Activated T-helper 2 cell treated with anti-CD3 and anti-CD28 coated beads, Interferon-gamma antibody, Interleukin-2, Interleukin-4, amounts not matched to agents 10 μg/mL and 5 μg/mL and 100 μg/mL, durations not matched to agents 14 hours and 24 hours and 36 hours (primary cell): ENCODE measurements at regions not wholly inside any gene's neighbourhood (a gene's known extent, or its start where the extent isn't known, plus 50 kb on each side); places are given as distances from the start of the nearest gene placed in this dataset.
"Not testable (repeated sequence)": the region's sequence is repeated elsewhere in the genome, so short reads cannot be mapped to it uniquely, and the experiment has no call there.

Experiments
- DNase-seq: peaks from one replicate; pipeline ENCODE4 v3.0.0; 2021; ENCODE audit warnings: low spot score
- H3K27ac Mint-ChIP-seq: one replicate; pipeline ENCODE4 v1.8.0; 2021; ENCODE audit warnings: mixed read lengths
- H3K27me3 Mint-ChIP-seq: one replicate; pipeline ENCODE4 v1.8.0; 2021; ENCODE audit warnings: low read depth, mixed read lengths
- H3K36me3 Mint-ChIP-seq: one replicate; pipeline ENCODE4 v1.8.0; 2021; ENCODE audit warnings: low read depth, mixed read lengths
- H3K4me1 Mint-ChIP-seq: one replicate; pipeline ENCODE4 v1.8.0; 2021; ENCODE audit warnings: low read depth, mixed read lengths
- H3K4me3 Mint-ChIP-seq: one replicate; pipeline ENCODE4 v1.8.0; 2021; ENCODE audit warnings: low read depth, mild to moderate bottlenecking, moderate library complexity, mixed read lengths
- H3K9me3 Mint-ChIP-seq: one replicate; pipeline ENCODE4 v1.8.0; 2021; ENCODE audit warnings: mixed read lengths
- intact Hi-C: fragments of 100-400 bp; cut with micrococcal nuclease; formaldehyde crosslinking; loops from one replicate; pipeline ENCODE4 v1.15.1; 2023

DNA sequence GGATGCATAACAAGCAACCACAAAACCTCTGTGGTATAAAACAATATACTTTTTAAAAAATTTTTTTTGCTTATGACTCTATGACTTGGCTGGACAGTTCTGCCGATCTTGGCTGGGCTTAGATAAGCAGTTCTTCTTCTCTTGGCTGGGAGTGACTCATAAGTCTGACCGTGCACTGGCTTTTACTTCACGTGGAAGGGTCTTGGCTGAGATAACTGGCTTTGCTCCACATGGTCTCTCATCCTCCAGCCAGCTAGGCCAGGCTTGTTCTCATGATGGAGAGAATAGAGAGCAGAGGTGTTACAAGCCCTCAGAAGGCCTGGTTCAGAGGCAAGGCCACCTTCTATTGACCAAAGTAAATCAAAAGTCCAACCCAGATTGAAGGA is 178.9 kb upstream of the SERPINE2 start:
- Mint-ChIP-seq H3K27me3 (peaks cover 10% of the 10 kb centered on the region), H3K9me3 (no peaks in the 10 kb centered on the region), H3K4me1 (peaks cover 6% of the 10 kb centered on the region), H3K27ac (no peak overlapping the region), H3K4me3 (no peak overlapping the region), H3K36me3 (no peaks in the 10 kb centered on the region)
- intact Hi-C loops: no loop called here
- no peak for DNase-seq

DNA sequence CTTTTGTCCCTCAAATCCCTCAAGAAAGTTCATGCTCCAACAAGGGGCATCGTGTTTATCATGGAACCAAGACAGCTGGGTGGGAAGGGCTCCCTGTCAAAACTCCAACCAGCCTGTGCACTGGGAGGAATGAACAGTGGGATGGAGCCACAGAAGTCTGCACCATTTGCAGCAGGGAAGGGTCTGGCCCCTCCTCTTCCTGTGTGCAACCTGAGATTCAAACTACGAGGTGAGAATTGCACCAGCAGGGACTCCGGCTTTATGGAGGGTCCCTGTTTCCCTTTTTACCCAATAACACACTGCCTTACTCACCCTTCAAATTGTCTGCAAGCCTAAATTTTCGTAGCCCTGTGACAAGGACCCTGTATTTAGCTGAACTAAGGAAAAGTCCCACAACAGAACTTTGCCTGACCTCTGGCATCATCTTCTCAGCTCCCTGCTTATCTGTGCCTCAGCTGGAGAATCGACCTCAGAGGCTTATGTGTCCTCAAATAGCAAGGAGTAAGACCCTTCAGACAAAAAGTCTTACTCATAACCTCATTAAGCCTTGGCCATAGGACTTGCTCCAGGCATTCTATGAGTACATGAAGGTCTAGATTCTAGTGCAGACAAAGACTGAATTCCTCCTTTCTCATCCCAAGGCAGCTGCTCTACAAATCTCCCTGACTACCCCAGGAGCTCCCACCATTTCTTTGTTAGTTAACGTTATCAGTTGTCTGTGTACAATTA is 178.3 kb upstream of the SERPINE2 start:
- Mint-ChIP-seq H3K4me3 (no peak overlapping the region), H3K9me3 (no peaks in the 10 kb centered on the region), H3K27me3 (peaks cover 8% of the 10 kb centered on the region), H3K4me1 (peaks cover 6% of the 10 kb centered on the region), H3K27ac (no peak overlapping the region), H3K36me3 (no peaks in the 10 kb centered on the region)
- intact Hi-C loops: no loop called here
- no peak for DNase-seq

DNA sequence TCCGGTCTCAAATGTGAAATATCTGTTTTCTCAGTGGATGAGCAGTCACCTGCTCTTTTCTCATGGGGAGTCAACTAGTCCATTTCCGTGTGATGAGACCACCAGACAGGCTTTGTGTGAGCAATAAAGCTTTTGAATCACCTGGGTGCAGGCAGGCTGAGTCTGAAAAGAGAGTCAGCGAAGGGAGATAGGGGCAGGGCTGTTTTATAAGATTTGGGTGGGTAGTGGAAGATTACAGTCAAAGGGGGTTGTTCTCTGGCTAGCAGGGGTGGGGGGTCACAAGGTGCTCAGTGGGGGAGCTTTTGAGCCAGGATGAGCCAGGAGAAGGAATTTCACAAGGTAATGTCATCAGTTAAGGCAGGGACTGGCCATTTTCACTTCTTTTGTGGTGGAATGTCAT is 176.5 kb upstream of the SERPINE2 start:
- H3K4me1 Mint-ChIP-seq, H3K4me3 Mint-ChIP-seq, DNase-seq, H3K9me3 Mint-ChIP-seq, H3K27me3 Mint-ChIP-seq, H3K36me3 Mint-ChIP-seq, H3K27ac Mint-ChIP-seq, intact Hi-C loops: not testable (repeated sequence)

DNA sequence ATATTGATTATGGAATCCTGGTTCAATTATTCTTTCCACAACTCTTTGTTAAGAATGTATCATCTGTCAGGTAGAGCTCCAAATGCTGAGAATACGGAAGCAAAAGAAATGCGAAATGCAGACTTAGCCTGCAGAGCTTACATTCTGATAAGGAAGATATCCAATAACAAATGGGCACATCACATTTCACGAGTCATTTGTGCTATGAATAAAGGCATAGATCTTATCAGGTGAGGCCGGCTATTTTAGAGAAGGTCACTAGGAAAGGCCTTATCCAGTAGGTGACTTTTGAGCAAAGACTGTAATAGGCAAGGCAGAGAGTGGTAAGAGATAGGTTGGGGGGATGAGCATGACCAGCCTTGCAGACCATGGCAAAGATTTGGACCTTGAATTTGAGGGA is 174.3 kb upstream of the SERPINE2 start:
- Mint-ChIP-seq H3K4me1 (no peaks in the 10 kb centered on the region), H3K4me3 (no peak overlapping the region), H3K27ac (no peak overlapping the region), H3K36me3 (no peaks in the 10 kb centered on the region), H3K27me3 (peaks cover 2% of the 10 kb centered on the region), H3K9me3 (no peaks in the 10 kb centered on the region)
- intact Hi-C loops: no loop called here
- no peak for DNase-seq

DNA sequence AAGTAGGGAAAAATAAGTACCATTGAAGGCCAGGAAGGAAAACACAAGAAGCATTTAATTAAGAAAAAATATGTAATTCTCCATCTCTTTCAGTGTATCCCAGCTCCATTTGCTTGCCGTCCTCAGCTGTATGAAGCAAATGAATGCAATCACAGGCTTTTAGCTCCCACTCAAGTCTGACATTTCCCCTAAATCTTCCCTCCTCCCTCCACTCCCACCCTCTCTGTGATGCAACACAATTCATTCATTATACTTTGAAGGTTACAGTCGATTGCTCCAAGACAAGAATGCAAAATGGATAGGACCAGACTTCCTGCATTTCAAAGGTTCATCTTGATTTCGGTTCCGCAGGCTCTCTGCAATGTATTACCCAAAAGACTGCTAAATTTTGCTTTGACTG is 172.7 kb upstream of the SERPINE2 start:
- Mint-ChIP-seq H3K27me3 (peaks cover 10% of the 10 kb centered on the region), H3K27ac (no peak overlapping the region), H3K4me3 (no peak overlapping the region), H3K9me3 (no peaks in the 10 kb centered on the region), H3K4me1 (no peaks in the 10 kb centered on the region), H3K36me3 (no peaks in the 10 kb centered on the region)
- no peak for DNase-seq
- intact Hi-C loops: no loop called here

DNA sequence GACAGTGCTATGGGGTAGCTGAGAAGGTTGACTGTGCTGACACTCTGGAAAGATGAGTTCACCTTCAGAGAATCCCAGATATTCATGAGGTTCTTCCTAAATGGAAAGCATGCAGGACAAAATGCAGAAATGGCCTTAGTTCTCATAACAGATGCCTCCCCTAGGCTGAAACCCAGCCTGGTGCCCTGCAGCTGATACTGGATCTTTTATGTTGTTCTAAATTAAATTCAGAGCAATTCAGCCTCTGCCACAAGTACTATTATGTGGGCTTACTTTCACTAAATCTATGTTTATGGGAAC is 172.0 kb upstream of the SERPINE2 start:
- peaks cover 11% of the 10 kb centered on the region for H3K27me3 Mint-ChIP-seq
- no peak overlapping the region for H3K27ac Mint-ChIP-seq
- no peaks in the 10 kb centered on the region for H3K9me3 Mint-ChIP-seq
- intact Hi-C loops: no loop called here
- DNase-seq: no peak
- no peak overlapping the region for H3K4me3 Mint-ChIP-seq
- H3K4me1 Mint-ChIP-seq: no peaks in the 10 kb centered on the region
- no peaks in the 10 kb centered on the region for H3K36me3 Mint-ChIP-seq

DNA sequence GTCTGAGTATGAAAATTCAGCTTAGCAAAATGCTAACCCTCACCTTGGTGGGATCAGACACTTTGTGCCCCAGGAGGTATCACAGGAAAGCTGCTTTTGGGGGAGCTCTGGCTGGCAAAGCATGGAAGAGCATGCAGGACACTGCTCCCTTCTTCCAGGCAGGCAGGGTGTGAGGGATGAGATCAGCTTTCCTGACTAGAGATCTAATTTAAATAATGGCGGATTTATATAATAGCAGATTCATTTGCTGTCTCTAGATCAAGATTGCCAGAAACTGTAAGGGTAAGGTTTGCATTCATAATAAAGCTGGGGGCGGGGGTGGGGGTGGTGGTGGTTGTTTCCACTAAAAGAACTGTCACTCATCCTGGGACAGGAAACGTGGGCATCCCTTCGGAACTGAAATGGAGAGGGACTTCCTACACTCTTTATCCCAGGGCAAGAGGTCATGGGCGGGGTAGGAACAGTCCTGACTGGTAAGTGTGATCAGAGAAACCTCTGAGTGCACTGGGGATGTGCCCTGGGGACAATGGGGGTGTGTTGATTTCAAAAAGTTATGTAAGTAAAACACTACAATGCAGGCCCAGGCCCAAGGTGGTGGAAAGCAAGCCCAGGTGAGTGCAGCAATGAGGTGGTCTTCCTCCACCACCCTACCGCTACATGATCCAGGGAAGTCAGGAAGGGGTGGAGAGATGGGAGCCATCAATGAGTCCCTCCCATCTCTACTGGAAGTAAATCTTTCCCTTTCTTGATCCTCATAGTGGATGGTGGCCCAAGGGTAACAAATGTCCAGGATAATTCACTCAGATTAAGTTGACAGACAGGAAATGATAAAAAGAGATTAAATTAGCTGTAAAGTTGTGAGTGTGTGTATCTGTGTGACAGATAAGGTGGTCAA is 171.4 kb upstream of the SERPINE2 start:
- peaks cover 14% of the 10 kb centered on the region for H3K27me3 Mint-ChIP-seq

DNA sequence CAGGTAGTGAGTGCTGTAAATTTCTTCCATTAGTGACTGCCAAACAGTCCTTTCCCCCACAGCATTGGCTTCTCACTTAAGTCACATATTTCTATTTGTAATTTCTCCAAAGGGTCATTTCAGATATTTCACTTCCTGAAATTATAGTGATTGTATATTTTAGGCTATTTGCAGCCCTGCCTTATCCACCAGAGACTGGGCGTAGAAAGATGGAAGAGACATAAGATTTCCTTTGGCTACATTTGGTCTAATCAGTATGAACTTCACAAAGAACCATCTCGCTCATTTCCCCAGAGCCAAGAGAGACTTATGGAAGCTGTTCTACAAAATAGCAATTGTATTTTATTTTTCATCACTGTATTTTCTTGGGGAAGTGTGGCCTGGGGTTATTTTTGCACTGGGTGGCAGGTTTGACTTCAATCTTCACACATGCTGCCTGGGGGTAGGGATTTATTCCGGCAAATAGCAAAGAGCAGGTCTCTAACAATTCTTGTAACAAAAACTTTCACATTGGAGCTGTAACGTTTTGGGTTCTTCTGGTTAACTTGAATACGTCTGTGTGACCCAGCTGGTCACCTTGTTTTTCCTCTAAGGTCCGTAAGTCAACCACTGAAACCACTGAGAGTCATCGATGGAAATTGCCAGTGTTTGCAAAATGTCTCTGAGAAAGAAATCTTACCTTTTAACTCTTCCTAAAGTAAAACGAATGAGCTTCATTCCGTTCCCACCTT is 170.6 kb upstream of the SERPINE2 start:
- H3K4me3 Mint-ChIP-seq: no peak overlapping the region
- no peaks in the 10 kb centered on the region for H3K36me3 Mint-ChIP-seq

More for the DNA sequence above, 171.4 kb upstream of the SERPINE2 start:
- DNase-seq: no peak
- no peaks in the 10 kb centered on the region for H3K36me3 Mint-ChIP-seq
- intact Hi-C loops: no loop called here
- no peak overlapping the region for H3K4me3 Mint-ChIP-seq
- H3K9me3 Mint-ChIP-seq: no peaks in the 10 kb centered on the region
- no peak overlapping the region for H3K27ac Mint-ChIP-seq
- no peaks in the 10 kb centered on the region for H3K4me1 Mint-ChIP-seq

DNA sequence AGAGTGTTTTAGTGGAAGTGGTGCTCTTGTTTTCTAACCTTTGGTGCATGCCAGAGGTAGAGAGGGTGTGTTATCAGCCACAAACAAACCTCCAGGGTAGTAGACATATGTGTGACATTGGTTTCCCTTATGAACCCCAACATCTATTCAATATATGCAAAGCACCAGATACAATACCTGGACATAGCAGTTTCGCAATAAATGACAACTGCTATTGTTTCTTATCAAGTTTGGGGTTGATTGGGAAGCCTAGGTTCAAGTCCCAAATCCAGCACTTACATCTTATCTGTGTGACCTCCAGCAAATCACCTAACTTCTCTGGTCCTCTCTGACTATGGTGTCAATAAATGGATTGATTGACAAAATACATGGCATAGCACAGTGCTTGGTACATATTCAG is 169.4 kb upstream of the SERPINE2 start:
- Mint-ChIP-seq H3K27ac (no peak overlapping the region), H3K36me3 (no peaks in the 10 kb centered on the region), H3K4me3 (no peak overlapping the region), H3K27me3 (peaks cover 14% of the 10 kb centered on the region), H3K9me3 (no peaks in the 10 kb centered on the region), H3K4me1 (no peaks in the 10 kb centered on the region)
- no peak for DNase-seq
- intact Hi-C loops: no loop called here

More for the DNA sequence above, 170.6 kb upstream of the SERPINE2 start:
- H3K27ac Mint-ChIP-seq: no peak overlapping the region
- no peaks in the 10 kb centered on the region for H3K9me3 Mint-ChIP-seq
- no peaks in the 10 kb centered on the region for H3K4me1 Mint-ChIP-seq
- H3K27me3 Mint-ChIP-seq: peaks cover 14% of the 10 kb centered on the region
- no peak for DNase-seq
- intact Hi-C loops: no loop called here

DNA sequence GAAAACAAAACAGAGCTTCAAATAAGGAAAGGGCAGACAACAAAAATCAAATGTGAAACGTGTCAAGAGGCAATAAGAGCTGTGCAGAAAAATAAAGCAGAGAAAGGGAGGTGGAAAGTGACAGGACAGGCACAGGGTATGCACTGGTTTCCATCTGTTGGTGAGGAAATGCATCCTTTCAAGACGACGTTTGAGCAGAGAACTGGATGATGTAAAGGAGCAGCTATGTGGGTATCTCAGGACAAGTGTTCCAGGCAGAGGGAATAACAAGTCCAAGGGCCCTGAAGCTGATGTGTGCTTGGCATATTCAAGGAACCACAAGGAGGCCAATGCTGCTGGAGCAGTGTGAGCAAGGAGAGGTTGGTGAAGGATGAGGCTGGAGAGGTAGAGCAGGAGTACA is 168.9 kb upstream of the SERPINE2 start:
- Mint-ChIP-seq H3K36me3 (no peaks in the 10 kb centered on the region), H3K9me3 (no peaks in the 10 kb centered on the region), H3K27me3 (peaks cover 14% of the 10 kb centered on the region), H3K4me3 (no peak overlapping the region), H3K4me1 (no peaks in the 10 kb centered on the region), H3K27ac (no peak overlapping the region)
- intact Hi-C loops: no loop called here
- DNase-seq: no peak

DNA sequence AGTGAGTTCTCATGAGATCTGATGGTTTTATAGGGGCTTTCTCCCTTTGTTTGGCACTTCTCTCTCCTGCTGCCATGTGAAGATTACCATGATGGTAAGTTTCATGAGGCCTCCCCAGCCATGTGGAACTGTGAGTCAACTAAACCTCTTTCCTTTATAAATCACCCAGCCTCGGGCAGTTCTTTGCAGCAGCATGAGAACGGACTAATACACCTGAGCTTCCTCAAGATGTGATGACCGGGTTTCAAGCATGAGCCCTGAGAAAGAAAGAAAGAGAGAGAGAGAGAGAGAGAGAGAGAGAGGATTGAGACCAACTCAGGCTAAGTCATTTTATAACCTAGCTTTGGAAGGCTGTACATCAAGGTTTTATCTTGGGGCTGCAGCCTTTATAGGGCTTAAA is 167.7 kb upstream of the SERPINE2 start:
- no peaks in the 10 kb centered on the region for H3K9me3 Mint-ChIP-seq
- intact Hi-C loops: no loop called here
- peaks cover 14% of the 10 kb centered on the region for H3K27me3 Mint-ChIP-seq
- DNase-seq: no peak
- no peaks in the 10 kb centered on the region for H3K4me1 Mint-ChIP-seq
- H3K4me3 Mint-ChIP-seq: no peak overlapping the region
- no peaks in the 10 kb centered on the region for H3K36me3 Mint-ChIP-seq
- no peak overlapping the region for H3K27ac Mint-ChIP-seq

DNA sequence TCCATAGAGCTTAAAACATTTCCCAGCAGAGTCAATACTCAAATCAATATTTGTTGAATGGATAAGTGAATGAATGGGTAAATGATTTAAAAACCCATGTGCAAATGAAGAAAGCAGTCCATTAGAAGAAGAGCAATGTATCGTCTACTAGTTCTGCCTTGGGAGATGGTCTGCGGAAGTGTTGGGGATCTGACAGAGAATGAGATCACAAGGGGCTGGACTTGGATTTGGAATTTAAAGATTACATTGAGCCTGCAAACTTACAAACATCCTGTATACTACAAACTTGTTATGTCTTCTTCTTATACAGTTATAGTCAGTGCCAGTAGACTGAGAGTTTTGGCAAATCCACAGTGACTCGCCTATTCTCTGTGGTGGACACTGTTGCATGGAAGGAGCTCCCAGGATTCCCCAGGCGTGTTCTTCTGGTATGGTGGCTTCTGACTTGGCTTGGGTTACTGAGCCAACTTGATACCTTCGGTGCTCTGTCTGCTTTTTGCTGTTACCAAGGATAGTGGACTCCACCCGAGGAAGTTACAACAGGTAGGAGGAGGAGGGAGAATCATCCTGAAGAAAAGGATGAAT is 163.3 kb upstream of the SERPINE2 start:
- Mint-ChIP-seq H3K36me3 (no peaks in the 10 kb centered on the region), H3K4me3 (no peak overlapping the region), H3K27ac (no peak overlapping the region), H3K27me3 (peaks cover 8% of the 10 kb centered on the region), H3K9me3 (no peaks in the 10 kb centered on the region), H3K4me1 (no peaks in the 10 kb centered on the region)
- no peak for DNase-seq
- intact Hi-C loops: no loop called here

DNA sequence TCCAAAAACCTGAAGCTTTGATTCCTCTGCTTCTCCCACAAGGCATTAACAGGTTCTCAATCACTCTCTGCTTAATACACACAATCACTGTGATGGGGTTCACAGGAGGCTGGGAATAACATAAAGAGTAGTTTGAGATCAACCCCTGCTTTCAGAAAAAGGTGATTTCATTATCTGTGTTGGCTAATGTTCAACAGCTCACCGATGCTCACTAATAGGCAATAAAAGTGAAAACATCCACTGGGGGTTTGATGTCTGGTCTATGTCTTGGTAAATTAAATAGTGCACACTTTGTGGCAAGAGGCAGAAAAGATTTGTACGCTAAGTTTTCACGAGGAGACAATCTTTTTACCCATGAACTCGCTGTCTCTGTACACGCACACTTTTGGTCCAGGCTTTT is 159.3 kb upstream of the SERPINE2 start:
- Mint-ChIP-seq H3K4me1 (no peaks in the 10 kb centered on the region), H3K9me3 (no peaks in the 10 kb centered on the region), H3K36me3 (no peaks in the 10 kb centered on the region), H3K27me3 (no peaks in the 10 kb centered on the region), H3K27ac (no peak overlapping the region), H3K4me3 (no peak overlapping the region)
- intact Hi-C loops: no loop called here
- DNase-seq: no peak
